HG03432 (cell line): ENCODE measurements at regions not wholly inside any gene's neighbourhood (a gene's known extent, or its start where the extent isn't known, plus 50 kb on each side); places are given as distances from the start of the nearest gene placed in this dataset.
A peak's percentile ranks its signal among the peaks of the same experiment; 100 is the strongest.

Experiments
- ATAC-seq: cut with Tn5 transposase; IDR thresholded peaks from one replicate; pipeline ENCODE4 v1.9.1; 2021; ENCODE audit warnings: mild to moderate bottlenecking, moderate library complexity; ENCODE audit not compliant: unreplicated experiment

DNA sequence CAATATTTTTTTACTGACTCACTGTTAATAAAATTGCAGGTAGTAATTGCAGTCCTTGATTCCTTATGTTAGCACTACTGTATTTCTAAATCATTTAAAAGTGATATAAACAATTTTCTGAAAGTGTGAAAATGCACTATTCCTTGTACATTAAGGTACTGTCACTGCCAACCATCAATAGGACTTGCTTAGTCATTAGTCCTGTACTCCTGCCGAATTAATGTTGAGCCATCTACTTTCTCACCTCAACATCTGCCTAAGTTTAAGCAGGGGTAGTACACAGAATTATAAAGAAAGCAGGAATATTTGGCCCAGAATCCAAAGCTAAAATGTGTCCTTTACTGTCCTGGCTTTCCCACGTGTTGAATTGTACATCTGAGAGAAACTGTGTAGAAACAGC is 87.0 kb upstream of the TRPC3 start:
- ATAC-seq = no peak

GRCh38 chr4:122034619-122035018 is 82.8 kb upstream of the TRPC3 start:
- ATAC-seq = no peak

DNA sequence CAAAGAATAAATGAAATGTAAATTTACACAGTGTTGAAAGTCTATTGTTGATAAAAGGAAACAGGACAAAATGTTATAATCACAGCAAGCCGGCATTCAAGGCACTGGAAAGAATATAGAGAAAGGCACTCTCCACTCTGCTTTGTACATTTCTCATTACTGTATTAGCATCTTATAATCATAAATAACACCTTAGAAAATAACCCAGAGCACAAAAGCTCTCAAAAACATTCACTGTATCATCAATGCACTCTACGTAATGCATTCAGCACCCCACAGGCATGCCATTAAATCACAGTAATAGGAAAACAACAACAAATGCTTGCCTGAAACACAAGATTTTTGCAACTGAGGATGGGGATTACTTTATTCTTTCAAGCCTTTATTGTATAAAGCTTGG is 75.3 kb upstream of the TRPC3 start:
- no peak for ATAC-seq

- no peak for ATAC-seq
These were observed 65.4 kb upstream of the TRPC3 start for GRCh38 chr4:122017296-122017695.

GRCh38 chr4:122015203-122015602 is 63.3 kb upstream of the TRPC3 start:
- ATAC-seq = no peak

- ATAC-seq = no peak
These were observed 60.9 kb upstream of the TRPC3 start for GRCh38 chr4:122012735-122013134.

GRCh38 chr4:122010610-122011009 is 58.8 kb upstream of the TRPC3 start:
- no peak for ATAC-seq

- ATAC-seq = no peak
These were observed 57.7 kb upstream of the TRPC3 start for GRCh38 chr4:122009524-122009923.

DNA sequence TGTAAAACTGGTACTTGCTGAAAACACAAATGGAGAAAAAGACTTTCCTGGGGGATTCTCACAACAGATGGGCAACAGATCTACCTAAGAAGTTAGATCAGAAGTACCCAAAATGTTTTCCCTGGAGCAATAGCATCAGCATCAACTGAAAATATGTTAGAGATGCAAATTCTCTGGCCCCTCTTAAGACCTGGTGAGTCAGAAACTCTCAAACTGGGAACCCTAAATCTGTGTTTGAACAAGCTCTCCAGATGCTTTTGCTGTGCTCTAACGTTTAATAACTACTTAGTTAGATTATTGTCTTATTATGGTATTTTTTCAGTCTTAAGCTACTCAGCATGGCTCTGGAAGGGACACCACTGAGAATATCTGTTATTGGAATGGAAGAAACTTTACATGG is 55.2 kb upstream of the TRPC3 start:
- no peak for ATAC-seq

- no peak for ATAC-seq
These were observed 53.4 kb upstream of the TRPC3 start for GRCh38 chr4:122005064-122005755.

- peak; percentile 94 for ATAC-seq
These were observed 51.5 kb upstream of the TRPC3 start for GRCh38 chr4:122003335-122003734.
